Esophagus squamous epithelium (tissue), 4 donors: ENCODE measurements at regions not wholly inside any gene's neighbourhood (a gene's known extent, or its start where the extent isn't known, plus 50 kb on each side); places are given as distances from the start of the nearest gene placed in this dataset.

ENCODE experiments used
- POLR2A ChIP-seq, 4 donors: fragments of 450-650 bp; IDR thresholded peaks; one replicate each; pipeline ENCODE4 v1.6.1; 2017; ENCODE audit warnings: antibody characterized with exemption in 4 of 4, mild to moderate bottlenecking in 4 of 4, moderate library complexity in 3 of 4
- TF ChIP-seq, protein P1 (sequence below), 6 experiments: fragments of 450-650 bp in 4 of 6; fragments of 200-600 bp in 2 of 6; sonication (generic) in 2 of 6; IDR thresholded peaks; one replicate each; pipeline ENCODE4 v1.5.1; 2016 to 2019; ENCODE audit warnings: antibody characterized with exemption in 6 of 6, mild to moderate bottlenecking in 4 of 6, moderate library complexity in 4 of 6

DNA sequence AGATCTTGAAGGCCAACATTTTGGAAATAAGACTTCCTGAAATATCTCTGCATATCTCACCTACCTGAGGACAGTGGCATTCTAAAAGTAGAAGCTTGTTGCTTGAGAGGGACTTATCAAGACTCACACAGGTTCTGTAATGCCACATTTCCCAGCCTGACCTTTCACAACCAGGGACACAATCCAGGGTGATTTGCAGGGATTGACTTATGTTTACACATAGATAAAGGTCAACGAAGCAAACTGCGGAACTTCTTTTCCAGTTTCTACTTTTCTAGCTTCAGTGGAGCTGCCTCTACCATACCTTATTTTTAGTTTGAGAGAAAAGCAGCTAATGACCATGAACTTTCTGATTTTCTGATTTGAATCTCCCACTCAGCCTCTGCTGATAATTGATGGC is 148.7 kb downstream of the SLC16A9 start:
- TF ChIP-seq, protein P1, sequence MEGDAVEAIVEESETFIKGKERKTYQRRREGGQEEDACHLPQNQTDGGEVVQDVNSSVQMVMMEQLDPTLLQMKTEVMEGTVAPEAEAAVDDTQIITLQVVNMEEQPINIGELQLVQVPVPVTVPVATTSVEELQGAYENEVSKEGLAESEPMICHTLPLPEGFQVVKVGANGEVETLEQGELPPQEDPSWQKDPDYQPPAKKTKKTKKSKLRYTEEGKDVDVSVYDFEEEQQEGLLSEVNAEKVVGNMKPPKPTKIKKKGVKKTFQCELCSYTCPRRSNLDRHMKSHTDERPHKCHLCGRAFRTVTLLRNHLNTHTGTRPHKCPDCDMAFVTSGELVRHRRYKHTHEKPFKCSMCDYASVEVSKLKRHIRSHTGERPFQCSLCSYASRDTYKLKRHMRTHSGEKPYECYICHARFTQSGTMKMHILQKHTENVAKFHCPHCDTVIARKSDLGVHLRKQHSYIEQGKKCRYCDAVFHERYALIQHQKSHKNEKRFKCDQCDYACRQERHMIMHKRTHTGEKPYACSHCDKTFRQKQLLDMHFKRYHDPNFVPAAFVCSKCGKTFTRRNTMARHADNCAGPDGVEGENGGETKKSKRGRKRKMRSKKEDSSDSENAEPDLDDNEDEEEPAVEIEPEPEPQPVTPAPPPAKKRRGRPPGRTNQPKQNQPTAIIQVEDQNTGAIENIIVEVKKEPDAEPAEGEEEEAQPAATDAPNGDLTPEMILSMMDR (IDR thresholded peaks at IDR 0.05): no peak
- TF ChIP-seq POLR2A (IDR thresholded peaks at IDR 0.05): no peak
